ENCODE measurements at regions not wholly inside any gene's neighbourhood (a gene's known extent, or its start where the extent isn't known, plus 50 kb on each side); places are given as distances from the start of the nearest gene placed in this dataset.

GRCh38 chr11:81840380-81840779, 893.3 kb downstream of the FAM181B start:
- no peak for TF ChIP-seq CREB5 (CRISPR knock-in tag; IDR thresholded peaks at IDR 0.05; ENCODE audit: low read depth)
- TF ChIP-seq CSRNP3 (CRISPR knock-in tag; IDR thresholded peaks at IDR 0.05), result no peak

Measured in SK-N-SH treated with all-trans-retinoic acid at 6 μM for 48 hours (cell line).